ENCODE measurements at regions not wholly inside any gene's neighbourhood (a gene's known extent, or its start where the extent isn't known, plus 50 kb on each side); places are given as distances from the start of the nearest gene placed in this dataset.

- Histone ChIP-seq H3K9me3 (ENCODE audit: control insufficient read depth, insufficient read depth, low read depth, low read length) (no peaks in the 10 kb centered on the region), H3K4me3 (ENCODE audit: low read depth in 2 of 2, low read length in 2 of 2) (no peak overlapping the region), H3K4me1 (ENCODE audit: control insufficient read depth, insufficient read depth, low read length) (no peaks in the 10 kb centered on the region; the same call in 1 of the 2 replicates), H3K27me3 (ENCODE audit: control insufficient read depth, insufficient read depth, low read length) (no peaks in the 10 kb centered on the region), H3K27ac (ENCODE audit: low read length) (no peak overlapping the region), H3K36me3 (ENCODE audit: control insufficient read depth, insufficient read depth, low read length) (no peaks in the 10 kb centered on the region)
- ChIA-PET CTCF (no interaction called here), POLR2A (no interaction called here)
- BruUV-seq (replicated peaks): no TSS peak
- intact Hi-C loops (cut with micrococcal nuclease; ENCODE audit: unreplicated experiment) (no loop called here), in situ Hi-C loops (cut with HindIII; ENCODE audit: low pct_unique_long_range_greater_than_20kb, low sequenced_read_pairs) (no loop called here)
- ATAC-seq (no peak), DNase-seq (ENCODE audit: low read depth, low spot score) (no peak)
- TF ChIP-seq REST (IDR thresholded peaks at IDR 0.05; ENCODE audit: insufficient read depth in 1 of 2, low read depth in 2 of 2, low read length in 1 of 2): no peak
- peak; percentile 46 for TF ChIP-seq CTCF (IDR thresholded peaks at IDR 0.05)
Observed at GRCh38 chr2:12433626-12433990, 283.1 kb upstream of the TRIB2 start.

DNA sequence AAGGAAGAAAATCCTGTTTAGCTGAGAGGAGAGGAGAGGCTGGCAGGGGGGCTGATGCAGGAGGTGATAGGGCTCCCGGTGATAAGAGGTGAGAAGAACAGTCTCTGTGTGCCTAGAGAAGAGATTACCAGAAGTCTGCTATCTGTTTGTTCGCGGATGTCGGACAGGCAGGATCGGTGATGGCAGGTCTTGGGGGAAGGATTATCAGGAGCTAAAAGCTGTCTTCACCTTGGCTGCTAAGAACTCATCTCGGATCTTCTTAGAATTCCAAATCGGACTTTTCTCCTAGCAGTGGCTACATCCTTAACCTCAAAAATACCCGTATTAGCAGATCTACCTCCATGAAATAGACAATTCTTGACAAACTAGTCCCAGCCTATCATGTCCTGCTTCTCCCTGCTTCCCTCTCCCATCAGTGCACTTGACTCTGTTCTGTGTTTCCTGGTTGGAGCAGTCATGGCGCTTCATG is 282.1 kb upstream of the TRIB2 start:
- in situ Hi-C loops (cut with HindIII; ENCODE audit: low pct_unique_long_range_greater_than_20kb, low sequenced_read_pairs) (no loop called here), intact Hi-C loops (cut with micrococcal nuclease; ENCODE audit: unreplicated experiment) (no loop called here)
- TF ChIP-seq SIN3A (IDR thresholded peaks at IDR 0.05; ENCODE audit: borderline replicate concordance, insufficient read depth, low read depth, low read length): no peak
- no peak for TF ChIP-seq CTCF (IDR thresholded peaks at IDR 0.05)
- no peak for TF ChIP-seq POLR2AphosphoS5 (IDR thresholded peaks at IDR 0.05; ENCODE audit: low read depth, low read length)
- no peak for TF ChIP-seq REST (IDR thresholded peaks at IDR 0.05; ENCODE audit: insufficient read depth in 1 of 2, low read depth in 2 of 2, low read length in 1 of 2)
- TF ChIP-seq TCF7L2 (IDR thresholded peaks at IDR 0.05; ENCODE audit: low read depth, low read length): no peak
- ATAC-seq: no peak
- CTCF ChIA-PET: no interaction called here
- BruUV-seq (replicated peaks): no TSS peak
- no peaks in the 10 kb centered on the region for H3K4me1 ChIP-seq (ENCODE audit: control insufficient read depth, insufficient read depth, low read length)
- no peak for DNase-seq (ENCODE audit: low read depth, low spot score)
- H3K27ac ChIP-seq (ENCODE audit: low read length): no peak overlapping the region
- H3K4me3 ChIP-seq (ENCODE audit: low read depth in 2 of 2, low read length in 2 of 2): no peak overlapping the region
- H3K27me3 ChIP-seq (ENCODE audit: control insufficient read depth, insufficient read depth, low read length): no peaks in the 10 kb centered on the region
- POLR2A ChIA-PET: no interaction called here
- H3K9me3 ChIP-seq (ENCODE audit: control insufficient read depth, insufficient read depth, low read depth, low read length): no peaks in the 10 kb centered on the region
- H3K36me3 ChIP-seq (ENCODE audit: control insufficient read depth, insufficient read depth, low read length): no peaks in the 10 kb centered on the region

All from Panc1 (cell line).